NOMO-1 (cell line): ENCODE measurements at regions not wholly inside any gene's neighbourhood (a gene's known extent, or its start where the extent isn't known, plus 50 kb on each side); places are given as distances from the start of the nearest gene placed in this dataset.

Source experiments
- DNase-seq, 2 experiments: peaks; one replicate each; lab custom pipeline; 2025; ENCODE audit not compliant: unreplicated experiment in 2 of 2; lab: John Stamatoyannopoulos, UW

- DNase-seq: no peak
Measured at GRCh38 chr12:89949457-89950195, 241.0 kb upstream of the ATP2B1 start.

DNA sequence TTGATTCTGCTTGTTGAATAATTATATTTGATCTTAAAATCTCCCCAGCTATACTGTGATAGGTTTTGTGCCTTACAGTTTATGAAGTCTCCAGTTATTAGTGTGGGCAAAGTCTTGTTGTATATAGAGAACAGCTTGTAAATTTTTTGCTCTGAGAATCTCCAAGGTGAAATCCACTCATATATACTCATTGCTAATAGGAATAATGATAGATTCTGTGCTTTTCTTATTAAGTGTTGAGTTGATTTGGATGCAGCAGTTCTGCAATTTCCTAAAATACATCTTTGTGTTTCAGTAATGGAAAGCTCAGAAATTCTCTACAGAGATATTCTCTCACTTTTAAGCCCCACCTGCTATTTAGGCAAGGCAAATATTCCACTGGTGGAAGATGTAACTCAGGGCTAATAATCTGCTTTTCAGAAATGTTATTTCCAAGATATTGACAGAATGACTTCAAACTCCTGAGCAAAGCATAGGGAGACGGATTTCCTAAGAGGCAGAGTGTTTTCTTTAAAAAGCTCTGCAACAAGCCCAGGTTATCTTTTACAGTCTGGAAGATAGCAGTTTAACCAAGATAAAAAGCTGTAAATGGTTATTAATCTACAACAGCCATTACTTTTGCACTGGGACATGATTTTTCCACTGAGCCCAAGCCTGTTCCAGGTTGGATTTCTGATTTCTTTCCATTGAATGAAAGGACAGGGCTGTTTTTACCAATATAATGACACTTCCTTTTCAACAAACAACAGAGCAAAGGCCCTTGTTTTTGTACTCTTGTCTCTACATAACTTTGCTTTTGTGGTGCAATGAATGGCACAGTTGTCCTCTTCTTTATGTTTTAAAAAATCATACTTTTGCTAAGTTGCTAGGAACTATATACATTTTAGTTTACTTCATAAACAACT lies 239.9 kb upstream of the ATP2B1 start:
- no peak for DNase-seq

DNA sequence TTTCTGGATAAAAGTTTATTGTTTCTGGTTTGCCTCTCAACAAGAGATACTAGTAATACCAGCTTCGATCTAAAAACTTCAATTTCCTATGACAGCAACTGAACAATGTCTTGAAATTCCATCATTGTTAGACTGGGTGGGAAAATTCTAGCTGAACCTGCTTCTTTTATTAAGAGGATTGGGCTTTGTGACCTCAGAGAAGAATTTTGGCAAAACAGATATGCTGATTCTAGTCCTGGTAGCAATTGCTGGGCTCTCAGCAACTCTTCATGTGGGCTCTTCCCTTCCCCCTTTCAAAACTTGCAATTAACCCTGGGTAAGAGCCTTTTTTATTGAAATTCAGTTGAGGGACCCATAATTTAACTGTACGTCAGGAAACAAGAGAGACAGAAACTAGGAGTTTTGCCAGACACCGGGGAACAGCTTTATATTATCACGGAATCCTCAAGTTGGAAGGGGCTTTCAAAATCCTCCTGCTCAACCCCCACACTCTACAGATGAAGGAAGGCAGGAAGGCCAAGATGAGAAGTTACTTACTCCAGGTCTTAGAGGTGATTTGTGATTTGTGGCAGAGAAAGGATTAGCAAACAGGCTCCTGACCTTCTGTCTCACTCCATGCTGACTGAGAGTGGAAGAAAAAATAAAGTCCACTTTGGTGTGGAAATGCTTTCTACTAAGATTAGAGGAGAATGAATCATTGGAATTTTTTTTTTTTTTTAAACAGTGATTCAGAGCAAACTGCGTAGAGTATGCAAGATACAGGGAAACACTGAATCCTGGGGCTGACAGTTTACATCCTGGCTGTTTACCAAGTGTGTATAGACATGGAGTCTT lies 239.0 kb upstream of the ATP2B1 start:
- DNase-seq: no peak

DNA sequence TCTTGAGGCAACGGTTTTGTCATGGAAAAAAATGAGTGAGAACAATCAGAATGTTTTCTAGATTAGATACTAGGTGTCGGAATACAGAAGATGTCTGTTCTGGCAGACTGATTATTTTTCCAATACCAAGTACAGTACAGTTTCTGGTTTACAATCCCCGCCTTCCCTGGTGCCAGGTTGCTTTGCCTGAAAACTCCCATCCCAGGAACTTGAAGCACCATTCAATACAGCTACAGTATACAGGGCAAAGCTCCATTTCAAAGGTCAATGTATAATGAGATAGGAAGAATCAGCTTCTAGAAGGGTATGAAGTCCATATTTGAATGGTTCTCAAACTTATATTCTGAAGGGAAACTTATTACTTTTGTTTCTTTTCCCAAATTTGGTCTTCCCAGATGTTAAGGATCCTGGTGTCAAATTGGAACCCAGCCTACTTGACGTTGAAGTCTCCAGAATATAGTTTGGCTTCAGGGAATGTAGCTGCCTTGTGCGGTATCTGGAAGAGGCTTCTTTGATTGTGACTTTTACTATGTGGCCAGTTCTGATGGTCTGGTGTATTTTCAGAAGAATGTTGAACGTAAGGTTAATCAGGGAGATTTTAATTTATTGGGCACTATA lies 238.0 kb upstream of the ATP2B1 start:
- DNase-seq: no peak

DNA sequence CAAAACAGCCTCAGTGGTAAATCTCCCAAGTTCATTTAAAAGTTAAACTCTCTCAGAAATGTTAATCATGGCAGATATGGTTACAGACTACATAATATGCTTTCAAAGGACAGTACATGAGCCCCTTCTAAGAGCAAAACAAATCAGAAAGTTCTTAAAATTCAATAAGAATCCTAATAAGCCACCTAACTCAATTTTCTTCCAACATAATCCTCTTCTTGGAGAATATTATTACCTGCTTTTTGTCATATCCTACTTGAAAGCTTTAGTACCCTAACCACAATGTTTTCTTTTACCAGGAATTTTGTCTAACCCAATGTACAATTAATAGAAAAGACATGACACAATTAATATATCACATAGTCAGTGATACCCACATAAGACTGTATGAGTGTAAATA lies 236.5 kb upstream of the ATP2B1 start:
- DNase-seq: no peak

DNA sequence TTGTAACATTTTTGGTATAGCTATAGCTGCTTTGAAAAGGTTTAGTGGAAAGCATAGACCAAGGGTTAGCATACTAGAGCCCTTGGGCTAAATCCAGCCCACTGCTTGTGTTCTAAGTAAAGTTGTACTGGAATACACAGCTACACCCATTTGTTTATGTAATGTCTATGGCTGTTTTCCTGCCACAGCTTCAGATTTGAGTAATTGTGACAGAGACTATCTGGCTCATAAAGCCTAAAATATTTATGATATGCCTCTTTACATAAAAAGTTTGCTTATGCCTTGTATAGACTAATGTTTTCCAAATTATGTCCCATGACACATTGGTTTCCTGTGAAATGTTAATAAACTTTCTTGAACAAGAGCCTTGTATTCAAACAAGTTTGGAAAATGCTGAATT lies 234.8 kb upstream of the ATP2B1 start:
- DNase-seq: no peak

GRCh38 chr12:89941436-89941835 lies 232.8 kb upstream of the ATP2B1 start:
- DNase-seq: no peak

DNA sequence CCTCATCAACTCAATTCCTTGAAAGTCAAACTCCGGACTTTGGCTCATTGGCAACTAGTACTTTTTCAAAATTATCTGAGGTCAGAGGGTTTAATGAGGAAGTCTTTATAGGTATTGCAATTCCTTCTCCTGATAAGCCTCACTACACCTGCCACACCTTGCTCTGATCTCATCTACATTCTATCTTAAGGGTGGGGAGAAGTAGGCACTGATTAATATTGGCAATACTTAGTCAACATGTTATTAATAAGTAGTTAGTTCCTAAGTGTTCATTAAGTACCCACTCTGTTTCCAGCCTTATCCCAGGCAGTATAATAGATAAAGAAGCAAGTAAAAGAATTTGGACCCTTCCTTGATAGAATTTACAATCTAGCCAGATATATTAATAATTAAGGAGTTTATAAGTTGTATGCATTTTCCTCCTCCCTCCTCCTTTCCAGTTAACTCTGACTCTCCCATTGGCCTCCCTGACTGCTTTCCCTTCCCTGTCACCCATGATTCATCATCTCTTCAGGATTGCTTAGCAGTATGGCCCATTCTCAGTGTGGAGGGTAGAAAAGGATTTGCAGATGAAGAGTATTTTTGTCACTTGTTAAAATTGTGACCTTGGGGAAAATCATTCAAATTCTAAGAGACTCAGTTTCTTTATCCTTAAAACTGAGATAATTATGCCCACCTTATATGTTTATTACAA lies 231.0 kb upstream of the ATP2B1 start:
- no peak for DNase-seq

DNA sequence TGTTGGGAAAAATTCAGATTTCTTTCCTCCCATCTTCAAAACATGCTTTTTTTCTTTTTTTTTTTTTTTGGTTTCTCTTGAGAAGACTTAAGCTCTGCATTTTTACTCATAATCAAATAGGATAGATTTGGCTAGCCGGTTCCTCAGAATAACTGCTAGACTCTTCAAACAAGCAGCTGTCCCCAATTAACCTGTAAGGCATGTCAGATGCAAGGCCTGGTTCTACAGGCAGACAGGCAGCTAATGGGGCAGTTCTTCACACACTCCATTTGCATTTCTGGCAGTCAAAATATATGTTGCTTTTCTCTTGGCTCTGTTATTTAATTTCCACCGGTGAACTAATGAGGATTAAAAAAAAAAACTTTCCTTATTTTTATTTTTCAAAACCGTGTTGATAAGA lies 228.0 kb upstream of the ATP2B1 start:
- DNase-seq: no peak

- no peak for DNase-seq
Measured at GRCh38 chr12:89935850-89936249, 227.2 kb upstream of the ATP2B1 start.

DNA sequence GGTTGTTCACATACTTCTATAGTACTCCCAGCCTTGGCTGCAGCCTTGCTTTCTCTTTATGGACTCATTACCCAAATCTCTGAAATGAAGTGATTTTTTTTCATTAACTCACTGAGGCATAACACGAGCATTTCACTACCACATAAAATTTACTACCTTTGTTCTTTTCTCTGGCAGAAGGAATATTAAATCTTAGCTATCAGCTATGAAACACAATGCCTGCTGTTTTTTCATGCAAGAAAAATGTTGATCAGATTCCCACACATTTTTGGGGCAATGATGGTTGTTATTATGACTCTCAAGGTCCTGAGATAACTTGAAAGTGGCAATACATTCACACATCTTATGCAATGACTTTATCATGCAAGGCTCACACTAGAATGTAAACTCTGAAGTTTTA lies 225.3 kb upstream of the ATP2B1 start:
- DNase-seq: no peak

- DNase-seq: no peak
Measured at GRCh38 chr12:89932954-89933353, 224.3 kb upstream of the ATP2B1 start.

DNA sequence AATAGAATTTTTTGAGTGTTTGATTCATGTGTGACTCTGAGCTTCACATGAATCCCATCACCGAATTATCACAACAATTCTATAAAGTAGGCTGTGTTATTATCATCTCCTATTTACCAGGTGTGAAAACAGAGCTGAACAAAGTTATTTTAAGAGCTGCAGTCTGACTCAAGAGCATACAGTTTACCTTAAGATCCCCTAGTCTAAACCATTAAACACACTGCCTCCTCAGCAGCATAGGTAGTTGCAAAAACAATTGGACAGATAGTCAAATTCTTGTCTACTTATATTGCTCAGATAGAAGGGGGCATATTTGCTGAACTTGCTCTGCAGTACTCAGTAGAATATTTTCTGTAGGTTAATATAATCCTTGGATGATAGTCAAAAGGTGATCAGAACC lies 219.8 kb upstream of the ATP2B1 start:
- DNase-seq: no peak

- DNase-seq: peak in 1 of 2 experiments; percentile 93
Measured at GRCh38 chr12:89927226-89927698, 218.6 kb upstream of the ATP2B1 start.

GRCh38 chr12:89924191-89924590 lies 215.6 kb upstream of the ATP2B1 start:
- peak in 1 of 2 experiments; percentile 31 for DNase-seq

- DNase-seq: no peak
Measured at GRCh38 chr12:89923091-89923490, 214.5 kb upstream of the ATP2B1 start.

DNA sequence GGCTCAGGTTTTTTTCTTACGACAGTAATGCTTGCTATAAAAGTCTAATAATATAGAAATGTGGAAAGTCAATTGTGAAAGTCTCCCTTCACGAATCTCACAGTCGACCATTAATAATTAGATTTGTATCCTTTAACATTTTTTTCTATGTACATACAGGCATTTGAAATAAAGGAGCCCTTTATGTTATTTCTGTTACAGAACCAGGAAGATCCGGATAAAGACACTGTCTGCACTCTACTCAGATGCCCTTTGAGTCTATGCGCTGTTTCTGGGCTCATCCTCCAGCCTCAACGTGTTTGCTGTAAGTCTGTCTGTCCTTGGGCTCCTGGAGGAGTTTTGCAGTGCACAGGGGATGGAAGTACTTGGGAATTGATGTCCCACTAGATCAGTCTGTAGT lies 212.2 kb upstream of the ATP2B1 start:
- no peak for DNase-seq

GRCh38 chr12:89919241-89919906 lies 210.7 kb upstream of the ATP2B1 start:
- no peak for DNase-seq

DNA sequence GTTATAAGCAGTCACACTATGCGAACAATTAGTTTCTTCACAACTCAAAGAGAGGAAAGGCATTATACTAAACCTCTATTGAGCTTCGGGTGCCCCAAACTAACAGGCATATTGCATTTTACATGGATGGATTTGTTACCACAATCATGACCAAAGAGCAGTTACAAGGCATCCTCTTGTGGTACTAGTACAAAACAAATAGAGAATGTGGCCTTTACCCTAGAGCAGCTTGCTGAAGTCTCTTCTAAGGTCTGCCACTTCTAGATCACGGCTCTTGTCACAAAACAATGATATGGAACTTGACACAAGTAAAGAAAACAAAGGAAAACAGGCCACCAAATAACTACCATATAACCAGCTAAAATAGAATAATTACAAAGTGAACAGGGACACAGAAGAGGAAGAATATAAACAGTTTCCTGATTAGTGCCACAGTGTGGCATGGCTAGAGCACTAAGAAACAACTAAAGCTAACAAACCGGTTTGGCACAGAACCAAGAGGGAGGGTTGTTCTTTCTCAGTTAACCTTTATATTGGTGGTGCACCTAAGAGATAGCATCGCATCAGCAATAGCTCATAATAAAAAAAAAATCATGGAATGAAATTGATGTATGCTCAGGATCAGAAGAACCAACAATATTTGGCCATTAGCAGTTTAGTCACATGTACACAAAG lies 209.7 kb upstream of the ATP2B1 start:
- DNase-seq: no peak
